Vagina (tissue), 2 donors: ENCODE measurements at regions not wholly inside any gene's neighbourhood (a gene's known extent, or its start where the extent isn't known, plus 50 kb on each side); places are given as distances from the start of the nearest gene placed in this dataset.

ENCODE experiments used
- DNase-seq, 2 donors: peaks; one replicate each; pipeline ENCODE4 v3.0.0-alpha.2; 2017; ENCODE audit errors: extremely low spot score in 2 of 2
- H3K27ac ChIP-seq: fragments of 200-600 bp; sonication (generic); one replicate; pipeline ENCODE4 v1.5.1; 2019
- H3K27me3 ChIP-seq: fragments of 200-600 bp; sonication (generic); one replicate; pipeline ENCODE4 v1.5.1; 2019
- H3K36me3 ChIP-seq, 2 donors: fragments of 200-600 bp; sonication (generic); one replicate each; pipeline ENCODE4 v1.5.1; 2017 to 2019
- H3K4me1 ChIP-seq: fragments of 200-600 bp; sonication (generic); one replicate; pipeline ENCODE4 v1.5.1; 2019
- H3K4me3 ChIP-seq, 2 donors: fragments of 200-600 bp; sonication (generic); 1 replicate in 1 of 2; 2 replicates in 1 of 2; pipeline ENCODE4 v1.5.1; 2016 to 2019
- H3K9me3 ChIP-seq: fragments of 200-600 bp; sonication (generic); one replicate; pipeline ENCODE4 v1.5.1; 2019
- POLR2A ChIP-seq, 2 donors: fragments of 450-650 bp; IDR thresholded peaks; one replicate each; pipeline ENCODE4 v1.6.1; 2017; ENCODE audit warnings: antibody characterized with exemption in 2 of 2, mild to moderate bottlenecking in 2 of 2, moderate library complexity in 2 of 2
- POLR2AphosphoS5 ChIP-seq, 2 donors: sonication (generic); formaldehyde crosslinking; IDR thresholded peaks; one replicate each; pipeline ENCODE4 v1.9.0; 2017; ENCODE audit warnings: antibody characterized with exemption in 2 of 2, mild to moderate bottlenecking in 2 of 2, low read depth in 1 of 2; ENCODE audit not compliant: insufficient read depth in 1 of 2
- intact Hi-C: fragments of 100-400 bp; cut with DNase I; formaldehyde crosslinking; loops from one replicate; pipeline ENCODE4 v1.15.1; 2023
- TF ChIP-seq, protein P1 (sequence below), 3 experiments: fragments of 450-650 bp in 2 of 3; fragments of 200-600 bp in 1 of 3; sonication (generic) in 1 of 3; IDR thresholded peaks; one replicate each; pipeline ENCODE4 v1.5.1; 2017 to 2019; ENCODE audit warnings: antibody characterized with exemption in 3 of 3, mild to moderate bottlenecking in 2 of 3, moderate library complexity in 2 of 3

DNA sequence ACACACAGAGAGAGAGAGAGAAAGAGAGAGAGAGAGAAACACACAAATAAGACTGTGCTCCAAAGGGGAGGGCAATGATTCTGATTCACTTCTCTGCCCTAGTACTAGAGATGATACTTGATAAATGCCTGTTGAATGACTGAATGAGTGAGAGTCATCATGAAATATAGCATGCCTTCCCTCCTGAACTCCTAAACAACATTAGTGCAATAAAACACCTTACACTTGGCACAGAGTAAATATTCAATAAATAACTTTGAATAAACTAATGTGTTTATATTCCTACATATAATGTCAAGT lies 511.2 kb upstream of the RAG2 start:
- Histone ChIP-seq H3K4me3 (no peak overlapping the region), H3K4me1 (no peaks in the 10 kb centered on the region), H3K36me3 (no peaks in the 10 kb centered on the region), H3K27ac (no peak overlapping the region), H3K27me3 (no peaks in the 10 kb centered on the region), H3K9me3 (no peaks in the 10 kb centered on the region)
- TF ChIP-seq POLR2AphosphoS5 (IDR thresholded peaks at IDR 0.05; ENCODE audit: insufficient read depth in 1 of 2, low read depth in 1 of 2) (no peak), POLR2A (IDR thresholded peaks at IDR 0.05) (no peak)
- TF ChIP-seq, protein P1, sequence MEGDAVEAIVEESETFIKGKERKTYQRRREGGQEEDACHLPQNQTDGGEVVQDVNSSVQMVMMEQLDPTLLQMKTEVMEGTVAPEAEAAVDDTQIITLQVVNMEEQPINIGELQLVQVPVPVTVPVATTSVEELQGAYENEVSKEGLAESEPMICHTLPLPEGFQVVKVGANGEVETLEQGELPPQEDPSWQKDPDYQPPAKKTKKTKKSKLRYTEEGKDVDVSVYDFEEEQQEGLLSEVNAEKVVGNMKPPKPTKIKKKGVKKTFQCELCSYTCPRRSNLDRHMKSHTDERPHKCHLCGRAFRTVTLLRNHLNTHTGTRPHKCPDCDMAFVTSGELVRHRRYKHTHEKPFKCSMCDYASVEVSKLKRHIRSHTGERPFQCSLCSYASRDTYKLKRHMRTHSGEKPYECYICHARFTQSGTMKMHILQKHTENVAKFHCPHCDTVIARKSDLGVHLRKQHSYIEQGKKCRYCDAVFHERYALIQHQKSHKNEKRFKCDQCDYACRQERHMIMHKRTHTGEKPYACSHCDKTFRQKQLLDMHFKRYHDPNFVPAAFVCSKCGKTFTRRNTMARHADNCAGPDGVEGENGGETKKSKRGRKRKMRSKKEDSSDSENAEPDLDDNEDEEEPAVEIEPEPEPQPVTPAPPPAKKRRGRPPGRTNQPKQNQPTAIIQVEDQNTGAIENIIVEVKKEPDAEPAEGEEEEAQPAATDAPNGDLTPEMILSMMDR (IDR thresholded peaks at IDR 0.05), result no peak
- intact Hi-C loops, result no loop called here
- no peak for DNase-seq

DNA sequence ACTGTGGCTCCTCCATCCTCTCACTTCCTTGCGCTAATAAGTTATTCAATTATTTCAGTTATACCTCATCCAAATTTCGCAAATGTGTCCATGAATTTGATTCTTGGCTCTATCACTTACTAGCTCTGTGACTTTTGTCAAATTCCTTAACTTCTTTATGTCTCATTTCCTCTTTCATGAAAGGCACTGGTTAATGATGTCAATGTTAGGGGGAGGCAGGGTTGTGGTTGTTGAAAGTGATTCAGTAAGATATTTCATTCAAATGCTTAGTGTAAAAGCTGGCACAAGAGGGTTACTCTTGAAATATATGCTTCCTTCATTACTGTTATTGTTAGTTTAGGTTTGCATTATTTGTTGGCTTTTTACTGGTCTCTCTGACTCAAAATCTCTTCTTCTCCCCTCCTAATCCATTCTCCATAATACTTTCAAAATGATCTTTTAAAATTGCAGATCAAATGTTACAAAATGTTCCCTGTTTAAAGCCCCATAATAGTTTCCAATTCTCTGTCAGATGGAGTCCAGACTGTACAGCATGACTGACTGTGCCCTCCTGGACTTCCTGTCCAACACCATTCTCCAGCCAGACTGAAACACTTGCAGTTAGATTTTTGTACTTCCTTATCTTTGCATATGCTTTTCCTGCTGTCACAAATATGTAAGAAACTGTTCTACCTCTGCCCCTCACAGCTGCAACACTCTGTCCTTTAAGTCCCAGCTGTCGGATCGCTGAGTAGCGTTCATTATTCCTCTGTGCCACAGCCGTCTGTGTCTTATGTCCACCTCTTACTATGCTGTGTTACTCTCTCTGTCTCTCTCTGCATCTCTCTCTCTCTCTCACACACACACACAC lies 510.6 kb upstream of the RAG2 start:
- H3K27me3 ChIP-seq, result no peaks in the 10 kb centered on the region

DNA sequence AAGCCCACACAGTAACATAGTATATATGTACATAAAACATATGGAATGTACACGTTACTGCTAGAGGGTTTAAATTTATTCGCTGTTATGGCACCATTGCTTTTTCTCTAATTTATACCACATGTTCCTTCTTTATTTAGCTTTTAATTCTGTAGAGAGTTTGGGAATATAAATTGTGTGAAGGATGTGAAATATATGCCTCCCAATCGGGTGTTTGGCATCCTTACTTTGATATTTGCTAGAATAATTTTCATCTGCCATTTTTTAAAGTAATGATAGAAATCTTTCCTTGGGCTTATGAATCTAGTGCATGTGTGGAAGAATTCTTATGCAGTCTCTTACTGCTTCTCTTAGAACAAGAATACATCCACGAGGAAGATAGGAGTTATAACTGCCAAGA lies 509.8 kb upstream of the RAG2 start:
- no peak overlapping the region for H3K27ac ChIP-seq
- intact Hi-C loops, result no loop called here
- TF ChIP-seq, protein P1 (IDR thresholded peaks at IDR 0.05), result no peak
- TF ChIP-seq POLR2A (IDR thresholded peaks at IDR 0.05) (no peak), POLR2AphosphoS5 (IDR thresholded peaks at IDR 0.05; ENCODE audit: insufficient read depth in 1 of 2, low read depth in 1 of 2) (no peak)

More for the DNA sequence above, 510.6 kb upstream of the RAG2 start:
- no peak for DNase-seq
- Histone ChIP-seq H3K36me3 (no peaks in the 10 kb centered on the region), H3K4me3 (no peak overlapping the region), H3K4me1 (no peaks in the 10 kb centered on the region), H3K9me3 (no peaks in the 10 kb centered on the region), H3K27ac (no peak overlapping the region)
- intact Hi-C loops, result no loop called here
- no peak for TF ChIP-seq POLR2AphosphoS5 (IDR thresholded peaks at IDR 0.05; ENCODE audit: insufficient read depth in 1 of 2, low read depth in 1 of 2)
- no peak for TF ChIP-seq POLR2A (IDR thresholded peaks at IDR 0.05)
- TF ChIP-seq, protein P1 (IDR thresholded peaks at IDR 0.05), result no peak

DNA sequence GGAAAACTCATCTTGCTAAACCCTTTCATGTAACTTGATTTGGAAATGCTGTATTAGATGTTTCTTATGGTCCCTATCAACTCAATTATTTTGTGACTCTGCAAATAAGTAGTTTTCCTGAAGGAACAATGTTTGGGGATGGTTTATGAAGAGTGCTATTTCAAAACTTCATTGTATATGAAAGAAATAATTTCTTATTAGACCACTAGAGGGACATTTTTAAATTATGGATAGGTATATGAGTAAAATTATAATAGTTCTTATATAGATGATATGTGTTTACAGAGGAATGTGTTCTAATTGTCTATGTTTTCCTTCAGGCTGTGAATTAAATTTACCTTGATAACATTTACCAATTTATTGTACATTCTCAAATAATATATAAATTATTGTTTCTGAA lies 509.4 kb upstream of the RAG2 start:
- Histone ChIP-seq H3K27me3 (no peaks in the 10 kb centered on the region), H3K27ac (no peak overlapping the region), H3K36me3 (no peaks in the 10 kb centered on the region), H3K4me1 (no peaks in the 10 kb centered on the region), H3K4me3 (no peak overlapping the region), H3K9me3 (no peaks in the 10 kb centered on the region)
- TF ChIP-seq, protein P1 (IDR thresholded peaks at IDR 0.05), result no peak
- TF ChIP-seq POLR2AphosphoS5 (IDR thresholded peaks at IDR 0.05; ENCODE audit: insufficient read depth in 1 of 2, low read depth in 1 of 2) (no peak), POLR2A (IDR thresholded peaks at IDR 0.05) (no peak)
- intact Hi-C loops, result no loop called here
- no peak for DNase-seq

More for the DNA sequence above, 509.8 kb upstream of the RAG2 start:
- Histone ChIP-seq H3K27me3 (no peaks in the 10 kb centered on the region), H3K9me3 (no peaks in the 10 kb centered on the region), H3K4me1 (no peaks in the 10 kb centered on the region), H3K36me3 (no peaks in the 10 kb centered on the region), H3K4me3 (no peak overlapping the region)
- DNase-seq, result no peak

DNA sequence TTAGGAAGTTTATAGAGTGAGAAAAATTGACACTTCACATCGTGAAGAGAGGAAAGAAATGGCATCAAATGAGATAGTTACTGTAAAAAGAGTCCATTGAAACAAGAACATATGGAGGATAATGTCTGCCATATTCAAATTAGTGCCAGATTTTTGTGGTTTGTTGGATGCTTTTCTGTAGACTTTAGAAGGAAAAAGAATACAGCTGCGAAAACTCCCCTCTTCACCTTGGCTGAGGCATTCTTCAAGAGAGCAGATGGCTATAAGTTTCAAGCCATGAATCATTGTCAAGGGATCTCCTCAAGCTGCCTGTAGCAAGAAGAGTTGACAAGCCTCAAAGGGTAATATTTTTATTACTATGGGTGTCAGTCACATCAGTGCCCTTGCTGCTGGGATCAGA lies 507.4 kb upstream of the RAG2 start:
- Histone ChIP-seq H3K9me3 (no peaks in the 10 kb centered on the region), H3K36me3 (no peaks in the 10 kb centered on the region), H3K27me3 (no peaks in the 10 kb centered on the region), H3K4me3 (no peak overlapping the region), H3K4me1 (no peaks in the 10 kb centered on the region), H3K27ac (no peak overlapping the region)
- intact Hi-C loops, result no loop called here
- TF ChIP-seq, protein P1 (IDR thresholded peaks at IDR 0.05), result no peak
- TF ChIP-seq POLR2AphosphoS5 (IDR thresholded peaks at IDR 0.05; ENCODE audit: insufficient read depth in 1 of 2, low read depth in 1 of 2) (no peak), POLR2A (IDR thresholded peaks at IDR 0.05) (no peak)
- DNase-seq, result no peak
